Heart right ventricle (tissue), 16 donors: ENCODE measurements at regions not wholly inside any gene's neighbourhood (a gene's known extent, or its start where the extent isn't known, plus 50 kb on each side); places are given as distances from the start of the nearest gene placed in this dataset.

ENCODE experiments used
- ATAC-seq, 8 donors: fragments of 200-7000 bp; cut with Tn5 transposase; one replicate each; pipeline ENCODE4 v1.9.1; 2020; ENCODE audit warnings: mild to moderate bottlenecking in 8 of 8, moderate library complexity in 8 of 8, moderate number of reproducible peaks in 1 of 8
- DNase-seq, 2 donors: peaks; one replicate each; pipeline ENCODE4 v3.0.0-alpha.2; 2020
- H3K27ac ChIP-seq, 10 donors: fragments of 200-600 bp; sonication (generic) in 2 of 10; one replicate each; pipeline versions ENCODE4 v1.5.0 to v1.8.0; 2020 to 2022; ENCODE audit warnings: mild to moderate bottlenecking in 3 of 10
- H3K27me3 ChIP-seq, 7 donors: fragments of 200-600 bp; one replicate each; pipeline ENCODE4 v1.8.0; 2021 to 2022; ENCODE audit warnings: mild to moderate bottlenecking in 2 of 7
- H3K36me3 ChIP-seq, 9 donors: fragments of 200-600 bp; sonication (generic) in 1 of 9; one replicate each; pipeline versions ENCODE4 v1.5.0 to v1.8.0; 2020 to 2022; ENCODE audit warnings: mild to moderate bottlenecking in 2 of 9
- H3K4me1 ChIP-seq, 9 donors: fragments of 200-600 bp; sonication (generic) in 1 of 9; one replicate each; pipeline versions ENCODE4 v1.5.0 to v1.8.0; 2020 to 2022; ENCODE audit warnings: mild to moderate bottlenecking in 4 of 9
- H3K4me3 ChIP-seq, 10 donors: fragments of 200-600 bp; sonication (generic) in 2 of 10; one replicate each; pipeline versions ENCODE4 v1.5.0 to v1.8.0; 2020 to 2022; ENCODE audit warnings: mild to moderate bottlenecking in 7 of 10, moderate library complexity in 2 of 10
- H3K9me3 ChIP-seq, 11 donors: fragments of 200-600 bp in 10 of 11; sonication (generic) in 2 of 11; one replicate each; pipeline versions ENCODE4 v1.5.0 to v1.8.0; 2013 to 2022; ENCODE audit warnings: mild to moderate bottlenecking in 2 of 11, control low read depth in 1 of 11, moderate library complexity in 1 of 11
- CTCF ChIP-seq, 9 donors: fragments of 200-600 bp; sonication (generic) in 2 of 9; IDR thresholded peaks; one replicate each; pipeline versions ENCODE4 v1.5.0 to v1.8.0; 2021 to 2022; ENCODE audit warnings: antibody characterized with exemption in 9 of 9, mild to moderate bottlenecking in 5 of 9, moderate library complexity in 1 of 9
- WGBS, 2 donors: extraction: QIAGEN DNeasy Blood & Tissue Kit; methylation state at CpG; one replicate each; pipeline ENCODE4 v1.1.7; 2013; ENCODE audit warnings: inconsistent platforms in 1 of 2; 5-methylcytosine and 5-hydroxymethylcytosine counted together
- intact Hi-C, 10 donors: fragments of 100-400 bp; cut with DNase I; formaldehyde crosslinking; loops; one replicate each; pipeline versions ENCODE4 v1.11.1 to v1.14.2; 2022
- donor health status: Arrhythmogenic right ventricular cardiomyopathy.
- donor health status: ischemic (EF 13 %, LVEDD 7.1; RV severe dilation, severe dysfunction).
- donor health status: healthy with polysubstance abuse.
- donor health status: DM: no; HTN: yes; CAD: no.
- donor health status: DM: no; HTN: no; CAD: no.
- donor health status: ischemic (EF 25% LVEDD 6.9; RV normal size, moderate dysfunction).
- donor health status: ischemic (EF 25% LVEDD 5.7; RV mildly dilated, moderate dysfunction).
- donor health status: healthy.
- donor health status: DM: yes; HTN: yes; CAD: no.
- donor health status: Ischemic cardiomyopathy.
- donor health status: ischemic (EF 35%, LVEDD 5.7; RV mildly dilated, moderate dysfunction).
- donor health status: nonischemic (EF 11% LVEDD 7.7; RV severe dilation, severe dysfunction).
- donor health status: DM: yes; HTN: yes; CAD: no.
- donor health status: PGD.
- donor health status: ischemic (EF 29% LVEDD 5.4; RV normal size, mild dysfunction).
- donor health status: nonischemic (EF 23%, LVEDD 6.1; RV moderate dilation, normal function).

- WGBS, 2 donors = 0 to 4% methylated on average over 1 of the region's 1 CpG
- no peaks in the 10 kb centered on the region for H3K36me3 ChIP-seq
- no peak overlapping the region for H3K27ac ChIP-seq
- no peak overlapping the region for H3K4me3 ChIP-seq
- H3K9me3 ChIP-seq = peaks cover 0 to 2% (median 0%) of the 10 kb centered on the region in 11 donors
- no peaks in the 10 kb centered on the region for H3K27me3 ChIP-seq
- intact Hi-C loops = no loop called here
- TF ChIP-seq CTCF (IDR thresholded peaks at IDR 0.05) = no peak
- ATAC-seq = no peak
- no peak for DNase-seq
- H3K4me1 ChIP-seq = no peaks in the 10 kb centered on the region
These were observed 137.5 kb downstream of the ICE1 start for GRCh38 chr5:5560016-5560415.

GRCh38 chr5:5558638-5559527 is 136.4 kb downstream of the ICE1 start:
- DNase-seq (no peak), ATAC-seq (no peak)
- peaks cover 0 to 4% (median 0%) of the 10 kb centered on the region in 11 donors for H3K9me3 ChIP-seq
- no peak for TF ChIP-seq CTCF (IDR thresholded peaks at IDR 0.05)
- no peak overlapping the region for H3K27ac ChIP-seq
- no peak overlapping the region for H3K4me3 ChIP-seq
- H3K36me3 ChIP-seq = no peaks in the 10 kb centered on the region
- WGBS, 2 donors = 60 to 61% methylated on average over 15 of the region's 15 CpGs
- H3K27me3 ChIP-seq = no peaks in the 10 kb centered on the region
- no peaks in the 10 kb centered on the region for H3K4me1 ChIP-seq
- intact Hi-C loops = no loop called here

- no peak overlapping the region for H3K27ac ChIP-seq
- no peak for TF ChIP-seq CTCF (IDR thresholded peaks at IDR 0.05)
- H3K36me3 ChIP-seq = no peaks in the 10 kb centered on the region
- H3K9me3 ChIP-seq = peaks cover 0 to 4% (median 0%) of the 10 kb centered on the region in 11 donors
- WGBS, 2 donors = 81 to 84% methylated on average over 6 of the region's 6 CpGs
- H3K27me3 ChIP-seq = no peaks in the 10 kb centered on the region
- ATAC-seq (no peak), DNase-seq (no peak)
- H3K4me1 ChIP-seq = no peaks in the 10 kb centered on the region
- H3K4me3 ChIP-seq = no peak overlapping the region
- intact Hi-C loops = no loop called here
These were observed 135.6 kb downstream of the ICE1 start for GRCh38 chr5:5558102-5558501.

- Histone ChIP-seq H3K36me3 (no peaks in the 10 kb centered on the region), H3K4me3 (no peak overlapping the region), H3K9me3 (peaks cover 0 to 4% (median 0%) of the 10 kb centered on the region in 11 donors), H3K4me1 (no peaks in the 10 kb centered on the region), H3K27me3 (peaks cover 0 to 2% (median 0%) of the 10 kb centered on the region in 7 donors), H3K27ac (no peak overlapping the region)
- TF ChIP-seq CTCF (IDR thresholded peaks at IDR 0.05) = no peak
- intact Hi-C loops = no loop called here
- 74 to 84% methylated on average over 4 of the region's 4 CpGs for WGBS, 2 donors
- no peak for DNase-seq
- no peak for ATAC-seq
These were observed 129.0 kb downstream of the ICE1 start for GRCh38 chr5:5551499-5551898.
